ENCODE measurements at regions not wholly inside any gene's neighbourhood (a gene's known extent, or its start where the extent isn't known, plus 50 kb on each side); places are given as distances from the start of the nearest gene placed in this dataset.
"Not testable (repeated sequence)": the region's sequence is repeated elsewhere in the genome, so short reads cannot be mapped to it uniquely, and the experiment has no call there.

GRCh38 chr1:113205980-113206766 is 133.2 kb downstream of the LRIG2 start:
- Histone ChIP-seq H3K27me3 (no peaks in the 10 kb centered on the region), H3K4me3 (peak overlapping the region; percentile 35), H3K36me3 (no peaks in the 10 kb centered on the region), H3K27ac (peak overlapping the region; percentile 65), H3K4me1 (peaks cover 5% of the 10 kb centered on the region), H3K9me3 (no peaks in the 10 kb centered on the region)
- intact Hi-C loops (cut with DNase I) = no loop called here
- peak; percentile 86 for ATAC-seq
- no peak for DNase-seq
- no peak for TF ChIP-seq CTCF (IDR thresholded peaks at IDR 0.05)

- intact Hi-C loops (cut with DNase I) = no loop called here
- no peak overlapping the region for H3K4me3 ChIP-seq
- peaks cover 5% of the 10 kb centered on the region for H3K4me1 ChIP-seq
- no peaks in the 10 kb centered on the region for H3K9me3 ChIP-seq
- H3K27me3 ChIP-seq = no peaks in the 10 kb centered on the region
- DNase-seq = no peak
- no peak for TF ChIP-seq CTCF (IDR thresholded peaks at IDR 0.05)
- peak; percentile 70 for ATAC-seq
- H3K27ac ChIP-seq = peak overlapping the region; percentile 65
- H3K36me3 ChIP-seq = no peaks in the 10 kb centered on the region
Measured at GRCh38 chr1:113207019-113207418, 134.0 kb downstream of the LRIG2 start.

GRCh38 chr1:113207457-113207856 is 134.5 kb downstream of the LRIG2 start:
- Histone ChIP-seq H3K4me1 (peaks cover 5% of the 10 kb centered on the region), H3K27me3 (no peaks in the 10 kb centered on the region), H3K9me3 (no peaks in the 10 kb centered on the region), H3K36me3 (no peaks in the 10 kb centered on the region), H3K27ac (peak overlapping the region; percentile 65), H3K4me3 (no peak overlapping the region)
- ATAC-seq = no peak
- TF ChIP-seq CTCF (IDR thresholded peaks at IDR 0.05) = no peak
- intact Hi-C loops (cut with DNase I) = no loop called here
- no peak for DNase-seq

GRCh38 chr1:113208425-113208824 is 135.4 kb downstream of the LRIG2 start:
- H3K4me1 ChIP-seq; H3K9me3 ChIP-seq; H3K4me3 ChIP-seq; intact Hi-C loops (cut with DNase I); H3K36me3 ChIP-seq; ATAC-seq; H3K27me3 ChIP-seq; H3K27ac ChIP-seq; DNase-seq: not testable (repeated sequence)

- Histone ChIP-seq H3K4me3 (no peak overlapping the region), H3K4me1 (peaks cover 5% of the 10 kb centered on the region), H3K27me3 (no peaks in the 10 kb centered on the region), H3K9me3 (no peaks in the 10 kb centered on the region), H3K36me3 (no peaks in the 10 kb centered on the region), H3K27ac (peak overlapping the region; percentile 14)
- ATAC-seq = peak; percentile 65
- no peak for DNase-seq
- intact Hi-C loops (cut with DNase I) = no loop called here
- no peak for TF ChIP-seq CTCF (IDR thresholded peaks at IDR 0.05)
Measured at GRCh38 chr1:113210248-113210647, 137.2 kb downstream of the LRIG2 start.

GRCh38 chr1:113211467-113211866 is 138.5 kb downstream of the LRIG2 start:
- DNase-seq (no peak), ATAC-seq (no peak)
- intact Hi-C loops (cut with DNase I) = no loop called here
- TF ChIP-seq CTCF (IDR thresholded peaks at IDR 0.05) = no peak
- Histone ChIP-seq H3K4me3 (no peak overlapping the region), H3K27ac (no peak overlapping the region), H3K4me1 (peaks cover 5% of the 10 kb centered on the region), H3K9me3 (no peaks in the 10 kb centered on the region), H3K27me3 (no peaks in the 10 kb centered on the region), H3K36me3 (no peaks in the 10 kb centered on the region)

Data from upper lobe of right lung (tissue), 1 donor.